ENCODE measurements at regions not wholly inside any gene's neighbourhood (a gene's known extent, or its start where the extent isn't known, plus 50 kb on each side); places are given as distances from the start of the nearest gene placed in this dataset.

- no peak for DNase-seq (ENCODE audit: low read depth)
- no peak overlapping the region for H3K4me3 ChIP-seq (ENCODE audit: control insufficient read depth, low read depth, low read length)
- TF ChIP-seq CTCF (conservative IDR thresholded peaks at IDR 0.05; ENCODE audit: control insufficient read depth, insufficient read depth, low read depth, low read length) = no peak
Measured at GRCh38 chr2:76564734-76565133, 854.0 kb upstream of the GCFC2 start.

- no peak overlapping the region for H3K4me3 ChIP-seq (ENCODE audit: control insufficient read depth, low read depth, low read length)
- no peak for TF ChIP-seq CTCF (conservative IDR thresholded peaks at IDR 0.05; ENCODE audit: control insufficient read depth, insufficient read depth, low read depth, low read length)
- no peak for DNase-seq (ENCODE audit: low read depth)
Measured at GRCh38 chr2:76563730-76564129, 853.0 kb upstream of the GCFC2 start.

- H3K4me3 ChIP-seq (ENCODE audit: control insufficient read depth, low read depth, low read length) = no peak overlapping the region
- no peak for DNase-seq (ENCODE audit: low read depth)
- no peak for TF ChIP-seq CTCF (conservative IDR thresholded peaks at IDR 0.05; ENCODE audit: control insufficient read depth, insufficient read depth, low read depth, low read length)
Measured at GRCh38 chr2:76558157-76558556, 847.4 kb upstream of the GCFC2 start.

- DNase-seq (ENCODE audit: low read depth) = no peak
- no peak overlapping the region for H3K4me3 ChIP-seq (ENCODE audit: control insufficient read depth, low read depth, low read length)
- no peak for TF ChIP-seq CTCF (conservative IDR thresholded peaks at IDR 0.05; ENCODE audit: control insufficient read depth, insufficient read depth, low read depth, low read length)
Measured at GRCh38 chr2:76556018-76556417, 845.3 kb upstream of the GCFC2 start.

- H3K4me3 ChIP-seq (ENCODE audit: control insufficient read depth, low read depth, low read length) = no peak overlapping the region
- no peak for DNase-seq (ENCODE audit: low read depth)
- no peak for TF ChIP-seq CTCF (conservative IDR thresholded peaks at IDR 0.05; ENCODE audit: control insufficient read depth, insufficient read depth, low read depth, low read length)
Measured at GRCh38 chr2:76546207-76546606, 835.5 kb upstream of the GCFC2 start.

GRCh38 chr2:76544901-76545300 lies 834.2 kb upstream of the GCFC2 start:
- DNase-seq (ENCODE audit: low read depth) = no peak
- no peak overlapping the region for H3K4me3 ChIP-seq (ENCODE audit: control insufficient read depth, low read depth, low read length)
- no peak for TF ChIP-seq CTCF (conservative IDR thresholded peaks at IDR 0.05; ENCODE audit: control insufficient read depth, insufficient read depth, low read depth, low read length)

- H3K4me3 ChIP-seq (ENCODE audit: control insufficient read depth, low read depth, low read length) = no peak overlapping the region
- no peak for DNase-seq (ENCODE audit: low read depth)
- no peak for TF ChIP-seq CTCF (conservative IDR thresholded peaks at IDR 0.05; ENCODE audit: control insufficient read depth, insufficient read depth, low read depth, low read length)
Measured at GRCh38 chr2:76517574-76517909, 806.8 kb upstream of the GCFC2 start.

All from fibroblast of mammary gland (primary cell).